Upper lobe of left lung (tissue), 6 donors: ENCODE measurements at regions not wholly inside any gene's neighbourhood (a gene's known extent, or its start where the extent isn't known, plus 50 kb on each side); places are given as distances from the start of the nearest gene placed in this dataset.

Experiments used
- ATAC-seq, 2 donors: fragments of 200-7000 bp; cut with Tn5 transposase; one replicate each; pipeline ENCODE4 v1.9.1; 2022; ENCODE audit warnings: mild to moderate bottlenecking in 2 of 2, moderate library complexity in 2 of 2; ENCODE audit not compliant: low FRiP score in 2 of 2
- DNase-seq, 2 donors: peaks; one replicate each; pipeline ENCODE4 v3.0.0-alpha.2; 2019 to 2020
- H3K27ac ChIP-seq, 4 donors: fragments of 200-600 bp; sonication (generic); one replicate each; pipeline ENCODE4 v1.5.1; 2016 to 2019
- H3K27me3 ChIP-seq, 4 donors: fragments of 200-600 bp; sonication (generic); one replicate each; pipeline ENCODE4 v1.5.1; 2017 to 2019
- H3K36me3 ChIP-seq, 4 donors: fragments of 200-600 bp; sonication (generic); one replicate each; pipeline ENCODE4 v1.5.1; 2016 to 2019
- H3K4me1 ChIP-seq, 4 donors: fragments of 200-600 bp; sonication (generic); one replicate each; pipeline ENCODE4 v1.5.1; 2018 to 2019
- H3K4me3 ChIP-seq, 4 donors: fragments of 200-600 bp; sonication (generic); one replicate each; pipeline ENCODE4 v1.5.1; 2017 to 2019; ENCODE audit warnings: mild to moderate bottlenecking in 2 of 4, moderate library complexity in 1 of 4
- H3K9me3 ChIP-seq, 4 donors: fragments of 200-600 bp; sonication (generic); one replicate each; pipeline ENCODE4 v1.5.1; 2018 to 2019
- EP300 ChIP-seq, 4 donors: sonication (generic); formaldehyde crosslinking; IDR thresholded peaks; one replicate each; pipeline ENCODE4 v1.5.1; 2017; ENCODE audit warnings: antibody characterized with exemption in 4 of 4, control low read depth in 2 of 4
- POLR2A ChIP-seq, 4 donors: fragments of 450-650 bp; IDR thresholded peaks; one replicate each; pipeline ENCODE4 v1.5.1; 2016 to 2017; ENCODE audit warnings: antibody characterized with exemption in 4 of 4, mild to moderate bottlenecking in 2 of 4
- POLR2AphosphoS5 ChIP-seq, 2 donors: sonication (generic); formaldehyde crosslinking; IDR thresholded peaks; one replicate each; pipeline ENCODE4 v1.5.1; 2017; ENCODE audit warnings: antibody characterized with exemption in 2 of 2
- WGBS, 2 donors: methylation state at CpG; one replicate each; pipeline ENCODE4 v1.1.5; 2017 to 2018; 5-methylcytosine and 5-hydroxymethylcytosine counted together
- TF ChIP-seq, protein P1 (sequence below), 6 experiments: fragments of 450-650 bp in 4 of 6; fragments of 200-600 bp in 2 of 6; sonication (generic) in 2 of 6; IDR thresholded peaks; one replicate each; pipeline ENCODE4 v1.5.1; 2016 to 2019; ENCODE audit warnings: antibody characterized with exemption in 6 of 6
- donor health status: DM: no; HTN: no; CAD: no; lungs with moderate emphysema.
- donor health status: DM: no; HTN: yes; CAD: no; lungs with severe emphysema.

DNA sequence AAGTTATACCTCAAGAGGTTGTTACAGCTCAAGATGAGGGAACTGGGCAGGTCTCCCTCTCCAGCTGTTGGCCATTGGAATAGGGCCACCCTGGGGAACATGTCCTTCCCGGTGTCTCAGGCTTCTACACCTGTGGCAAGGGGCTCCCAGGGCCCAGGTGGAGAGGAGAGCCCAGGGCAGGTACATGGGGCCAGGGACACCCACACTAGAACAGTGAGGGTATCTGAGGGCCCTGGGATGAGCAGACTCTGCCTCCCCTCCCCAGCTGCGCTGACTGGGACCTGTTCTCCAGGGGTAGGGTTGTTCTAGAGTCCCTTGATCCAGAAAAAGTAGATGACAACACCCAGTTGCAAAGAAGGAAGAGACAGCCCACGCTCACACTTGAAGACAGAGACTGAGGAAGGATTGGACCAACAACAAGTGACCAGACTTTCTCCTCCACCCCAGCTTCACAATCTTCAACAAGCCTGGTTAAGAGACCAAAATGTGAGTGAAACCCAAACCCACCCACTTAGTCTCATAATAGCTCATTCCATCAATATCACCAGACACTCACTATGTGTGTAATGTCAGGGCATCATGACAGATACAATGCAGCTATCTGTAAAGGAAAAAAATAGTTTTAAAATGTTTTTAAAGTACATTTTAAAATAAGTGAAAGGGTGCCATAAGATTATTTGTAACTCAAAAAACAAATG is 439.3 kb downstream of the NPHP4 start:
- ATAC-seq (no peak), DNase-seq (no peak)
- no peaks in the 10 kb centered on the region for H3K36me3 ChIP-seq
- TF ChIP-seq EP300 (IDR thresholded peaks at IDR 0.05) = no peak
- 50 to 67% methylated on average over 3 of the region's 3 CpGs for WGBS, 2 donors
- no peak overlapping the region for H3K27ac ChIP-seq
- H3K4me3 ChIP-seq = no peak overlapping the region
- no peaks in the 10 kb centered on the region for H3K4me1 ChIP-seq
- H3K27me3 ChIP-seq = no peaks in the 10 kb centered on the region
- peaks cover 0 to 1% (median 0%) of the 10 kb centered on the region in 4 donors for H3K9me3 ChIP-seq

DNA sequence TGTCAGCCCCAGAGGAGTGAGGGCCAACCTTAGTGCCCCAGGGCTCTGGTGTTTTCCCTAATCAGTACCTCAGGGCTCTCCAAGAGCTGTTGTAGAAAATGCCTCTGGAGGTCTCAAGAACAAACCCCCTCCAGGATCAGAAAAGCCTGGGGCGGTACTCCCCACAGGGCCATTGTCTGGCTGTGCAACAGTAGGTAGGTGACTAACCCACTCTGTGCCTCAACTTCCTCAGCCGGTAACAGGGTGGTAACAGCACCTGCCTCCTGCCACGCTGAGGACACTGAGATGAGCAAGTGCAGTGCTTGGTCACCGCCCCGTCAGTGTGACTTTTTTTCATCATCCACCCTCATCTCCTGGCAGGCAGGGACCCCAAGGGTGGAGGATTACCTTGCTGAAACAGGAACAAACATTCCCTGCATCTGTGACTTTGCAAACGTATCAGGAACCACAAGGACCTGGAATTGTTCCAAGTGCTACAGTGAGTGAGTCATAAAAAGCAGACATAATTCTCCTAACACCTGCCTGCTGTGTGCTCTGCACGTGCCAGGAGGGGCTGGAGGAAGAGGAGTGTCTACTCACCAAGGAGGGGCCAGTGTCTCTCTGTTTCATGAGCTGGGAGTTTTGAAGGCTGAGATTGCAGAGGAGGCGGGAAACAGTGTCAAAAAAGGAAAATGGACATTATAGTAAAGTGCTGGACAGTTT is 440.8 kb downstream of the NPHP4 start:
- peak in 1 of 2 donors; percentile 62 for ATAC-seq
- Histone ChIP-seq H3K27ac (no peak overlapping the region), H3K9me3 (no peaks in the 10 kb centered on the region), H3K36me3 (no peaks in the 10 kb centered on the region), H3K4me3 (no peak overlapping the region), H3K27me3 (no peaks in the 10 kb centered on the region), H3K4me1 (no peaks in the 10 kb centered on the region)
- 17 to 39% methylated on average over 5 to 7 of the region's 8 CpGs for WGBS, 2 donors
- DNase-seq = peak in 1 of 2 donors; percentile 28
- TF ChIP-seq POLR2A (IDR thresholded peaks at IDR 0.05) (no peak), POLR2AphosphoS5 (IDR thresholded peaks at IDR 0.05) (no peak), EP300 (IDR thresholded peaks at IDR 0.05) (no peak)
- TF ChIP-seq, protein P1, sequence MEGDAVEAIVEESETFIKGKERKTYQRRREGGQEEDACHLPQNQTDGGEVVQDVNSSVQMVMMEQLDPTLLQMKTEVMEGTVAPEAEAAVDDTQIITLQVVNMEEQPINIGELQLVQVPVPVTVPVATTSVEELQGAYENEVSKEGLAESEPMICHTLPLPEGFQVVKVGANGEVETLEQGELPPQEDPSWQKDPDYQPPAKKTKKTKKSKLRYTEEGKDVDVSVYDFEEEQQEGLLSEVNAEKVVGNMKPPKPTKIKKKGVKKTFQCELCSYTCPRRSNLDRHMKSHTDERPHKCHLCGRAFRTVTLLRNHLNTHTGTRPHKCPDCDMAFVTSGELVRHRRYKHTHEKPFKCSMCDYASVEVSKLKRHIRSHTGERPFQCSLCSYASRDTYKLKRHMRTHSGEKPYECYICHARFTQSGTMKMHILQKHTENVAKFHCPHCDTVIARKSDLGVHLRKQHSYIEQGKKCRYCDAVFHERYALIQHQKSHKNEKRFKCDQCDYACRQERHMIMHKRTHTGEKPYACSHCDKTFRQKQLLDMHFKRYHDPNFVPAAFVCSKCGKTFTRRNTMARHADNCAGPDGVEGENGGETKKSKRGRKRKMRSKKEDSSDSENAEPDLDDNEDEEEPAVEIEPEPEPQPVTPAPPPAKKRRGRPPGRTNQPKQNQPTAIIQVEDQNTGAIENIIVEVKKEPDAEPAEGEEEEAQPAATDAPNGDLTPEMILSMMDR (IDR thresholded peaks at IDR 0.05) = no peak

DNA sequence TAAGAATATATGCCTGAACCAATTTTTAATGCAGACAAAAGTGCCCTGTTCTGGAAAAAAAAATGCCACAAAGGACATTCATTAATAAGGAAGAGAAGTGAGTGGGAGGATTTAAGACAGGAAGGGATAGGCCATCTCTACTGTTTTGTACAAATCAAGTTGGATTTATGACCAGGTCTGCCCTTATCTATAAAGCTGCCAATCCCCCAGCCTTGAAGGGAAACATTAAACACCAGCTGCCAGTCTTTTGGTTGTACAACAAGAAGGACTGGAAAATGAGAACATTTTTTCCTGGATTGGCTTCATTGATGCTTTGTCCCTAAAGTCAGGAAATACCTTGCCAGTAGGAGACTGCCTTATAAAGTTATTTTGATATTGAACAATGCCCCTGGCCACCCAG is 444.0 kb downstream of the NPHP4 start:
- no peak for TF ChIP-seq POLR2AphosphoS5 (IDR thresholded peaks at IDR 0.05)
- TF ChIP-seq EP300 (IDR thresholded peaks at IDR 0.05) = no peak
- Histone ChIP-seq H3K27ac (no peak overlapping the region), H3K9me3 (no peaks in the 10 kb centered on the region), H3K4me3 (no peak overlapping the region), H3K27me3 (no peaks in the 10 kb centered on the region), H3K36me3 (no peaks in the 10 kb centered on the region), H3K4me1 (no peaks in the 10 kb centered on the region)
- ATAC-seq (no peak), DNase-seq (no peak)

DNA sequence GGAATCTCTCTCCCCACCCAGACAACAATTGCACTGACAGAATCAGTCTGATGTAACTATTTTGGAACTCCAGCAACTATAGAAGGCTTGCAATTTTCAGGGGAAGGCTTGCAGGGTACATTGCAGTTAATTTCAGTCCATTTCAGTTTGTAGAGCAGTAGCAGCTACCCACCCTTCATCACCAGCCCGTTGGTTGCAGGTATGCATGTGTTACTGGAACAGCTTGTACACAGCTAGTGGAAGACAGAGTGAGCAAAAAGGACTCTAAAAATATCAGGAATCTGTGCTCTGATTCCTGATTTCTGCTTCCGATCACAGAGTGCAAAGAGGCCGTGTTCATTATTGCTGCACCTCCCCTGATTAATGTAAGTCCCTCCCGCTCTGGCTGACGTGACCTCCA is 449.0 kb downstream of the NPHP4 start:
- H3K36me3 ChIP-seq = no peaks in the 10 kb centered on the region
- H3K27ac ChIP-seq = no peak overlapping the region
- H3K27me3 ChIP-seq = no peaks in the 10 kb centered on the region
- WGBS, 2 donors = 57 to 60% methylated on average over 5 of the region's 5 CpGs
- no peaks in the 10 kb centered on the region for H3K9me3 ChIP-seq
- H3K4me1 ChIP-seq = no peaks in the 10 kb centered on the region
- H3K4me3 ChIP-seq = no peak overlapping the region
- ATAC-seq (no peak), DNase-seq (no peak)
- TF ChIP-seq EP300 (IDR thresholded peaks at IDR 0.05) (no peak), POLR2A (IDR thresholded peaks at IDR 0.05) (no peak), POLR2AphosphoS5 (IDR thresholded peaks at IDR 0.05) (no peak)
- TF ChIP-seq, protein P1 (IDR thresholded peaks at IDR 0.05) = no peak

DNA sequence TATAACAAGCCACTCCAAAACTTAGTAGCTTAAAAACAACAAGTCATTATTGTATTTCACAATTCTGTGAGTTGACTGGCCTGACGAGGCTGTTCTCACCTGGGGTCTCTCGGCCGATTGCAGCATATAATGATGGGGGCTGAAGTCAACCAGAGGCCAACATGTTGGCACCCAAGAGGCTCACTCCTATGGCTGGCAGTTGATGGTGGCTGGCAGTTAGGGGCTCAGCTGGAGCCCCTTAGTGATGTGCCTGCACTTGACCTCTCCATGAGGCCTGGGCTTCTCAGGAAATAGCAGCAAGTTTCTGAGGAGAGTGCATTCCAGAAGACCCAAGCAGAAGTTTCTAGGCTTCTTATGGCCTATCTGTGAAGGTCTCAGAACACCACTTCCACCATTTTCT is 459.4 kb downstream of the NPHP4 start:
- Histone ChIP-seq H3K36me3 (no peaks in the 10 kb centered on the region), H3K4me1 (no peaks in the 10 kb centered on the region), H3K27me3 (no peaks in the 10 kb centered on the region), H3K9me3 (peaks cover 0 to 5% (median 2%) of the 10 kb centered on the region in 4 donors), H3K4me3 (no peak overlapping the region), H3K27ac (no peak overlapping the region)
- 86 to 88% methylated on average over 3 of the region's 3 CpGs for WGBS, 2 donors
- ATAC-seq (no peak), DNase-seq (no peak)
- TF ChIP-seq POLR2A (IDR thresholded peaks at IDR 0.05) (no peak), POLR2AphosphoS5 (IDR thresholded peaks at IDR 0.05) (no peak), EP300 (IDR thresholded peaks at IDR 0.05) (no peak)
- TF ChIP-seq, protein P1 (IDR thresholded peaks at IDR 0.05) = no peak
